ENCODE measurements at regions not wholly inside any gene's neighbourhood (a gene's known extent, or its start where the extent isn't known, plus 50 kb on each side); places are given as distances from the start of the nearest gene placed in this dataset.

DNA sequence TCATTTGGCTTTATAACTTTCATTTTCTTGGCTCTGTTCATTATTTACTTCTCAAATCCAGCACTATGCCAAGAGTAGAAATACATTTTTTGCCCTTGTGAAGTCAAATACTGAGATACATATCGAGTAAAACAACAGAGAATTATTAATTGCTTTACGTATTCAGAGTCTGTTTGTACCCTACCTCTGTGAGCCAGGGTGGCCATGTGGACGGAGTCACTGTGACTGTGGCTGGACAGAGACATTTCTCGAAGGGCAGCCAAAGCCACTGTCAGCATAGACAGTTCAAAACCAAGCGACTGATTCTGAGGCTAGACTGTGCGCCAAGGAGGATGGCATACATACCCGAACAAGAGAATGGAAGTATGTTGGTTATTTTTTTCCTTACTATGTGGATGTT is 391.0 kb upstream of the PROX1 start:
- TF ChIP-seq CTCF (IDR thresholded peaks at IDR 0.05; ENCODE audit: poor library complexity): no peak
- TF ChIP-seq EZH2phosphoT487 (IDR thresholded peaks at IDR 0.05; ENCODE audit: low read depth, severe bottlenecking, unreplicated experiment): no peak

Data from hepatocyte (in vitro differentiated cells).